GM12865 (cell line): ENCODE measurements at regions not wholly inside any gene's neighbourhood (a gene's known extent, or its start where the extent isn't known, plus 50 kb on each side); places are given as distances from the start of the nearest gene placed in this dataset.

ENCODE experiments used
- DNase-seq: peaks from one replicate; pipeline ENCODE4 v3.0.0; 2010; ENCODE audit warnings: low read depth
- H3K4me3 ChIP-seq: 2 replicates; pipeline ENCODE4 v1.5.1; 2011; ENCODE audit warnings: mild to moderate bottlenecking, low read depth, low read length, control low read depth
- TF ChIP-seq, protein P1 (sequence below): IDR thresholded peaks from 2 replicates; pipeline ENCODE4 v1.5.1; 2011; ENCODE audit warnings: low read length, control low read depth, low read depth, inconsistent platforms; ENCODE audit not compliant: insufficient read depth; ENCODE audit errors: missing control alignments

- TF ChIP-seq, protein P1, sequence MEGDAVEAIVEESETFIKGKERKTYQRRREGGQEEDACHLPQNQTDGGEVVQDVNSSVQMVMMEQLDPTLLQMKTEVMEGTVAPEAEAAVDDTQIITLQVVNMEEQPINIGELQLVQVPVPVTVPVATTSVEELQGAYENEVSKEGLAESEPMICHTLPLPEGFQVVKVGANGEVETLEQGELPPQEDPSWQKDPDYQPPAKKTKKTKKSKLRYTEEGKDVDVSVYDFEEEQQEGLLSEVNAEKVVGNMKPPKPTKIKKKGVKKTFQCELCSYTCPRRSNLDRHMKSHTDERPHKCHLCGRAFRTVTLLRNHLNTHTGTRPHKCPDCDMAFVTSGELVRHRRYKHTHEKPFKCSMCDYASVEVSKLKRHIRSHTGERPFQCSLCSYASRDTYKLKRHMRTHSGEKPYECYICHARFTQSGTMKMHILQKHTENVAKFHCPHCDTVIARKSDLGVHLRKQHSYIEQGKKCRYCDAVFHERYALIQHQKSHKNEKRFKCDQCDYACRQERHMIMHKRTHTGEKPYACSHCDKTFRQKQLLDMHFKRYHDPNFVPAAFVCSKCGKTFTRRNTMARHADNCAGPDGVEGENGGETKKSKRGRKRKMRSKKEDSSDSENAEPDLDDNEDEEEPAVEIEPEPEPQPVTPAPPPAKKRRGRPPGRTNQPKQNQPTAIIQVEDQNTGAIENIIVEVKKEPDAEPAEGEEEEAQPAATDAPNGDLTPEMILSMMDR = no peak
- DNase-seq = no peak
- no peak overlapping the region for H3K4me3 ChIP-seq
Measured at GRCh38 chr5:86768699-86769202, 151.0 kb downstream of the COX7C start.

DNA sequence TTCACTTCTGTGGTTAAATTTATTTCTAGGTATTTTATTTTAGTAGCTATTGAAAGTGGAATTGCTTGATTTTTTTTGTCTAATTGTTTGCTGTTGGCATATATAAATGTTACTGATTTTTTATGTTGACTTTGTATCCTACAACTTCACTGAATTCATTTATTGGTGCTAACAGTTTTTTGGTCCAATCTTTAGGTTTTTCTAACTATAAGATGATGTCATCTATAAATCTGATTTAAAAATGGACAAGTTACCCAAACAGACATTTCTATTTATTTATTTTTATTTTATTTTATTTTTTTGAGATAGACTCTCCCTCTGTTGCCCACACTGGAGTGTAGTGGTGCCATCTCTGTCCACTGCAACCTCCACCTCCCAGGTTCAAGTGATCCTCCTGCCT lies 162.3 kb downstream of the COX7C start:
- no peak overlapping the region for H3K4me3 ChIP-seq
- TF ChIP-seq, protein P1 = no peak
- DNase-seq = no peak

DNA sequence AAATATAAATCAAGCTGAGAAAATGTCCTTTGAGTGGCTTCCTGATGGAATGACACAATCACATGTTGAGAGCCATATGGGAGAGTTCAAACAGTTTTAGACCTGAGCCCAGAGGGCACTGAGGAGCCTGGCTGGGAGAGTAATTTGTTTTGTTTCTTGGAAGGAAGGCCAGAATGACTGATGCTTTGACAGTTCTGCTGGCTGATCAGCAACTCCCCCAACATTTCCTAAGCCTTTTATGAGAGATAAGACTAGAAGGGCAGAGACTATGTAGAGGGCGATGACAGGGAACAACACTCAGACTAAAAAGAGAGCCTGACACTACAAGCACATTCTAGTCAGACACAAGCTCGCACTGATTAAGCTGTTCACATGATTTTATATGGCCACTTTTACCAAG lies 169.2 kb downstream of the COX7C start:
- DNase-seq = no peak
- no peak overlapping the region for H3K4me3 ChIP-seq
- TF ChIP-seq, protein P1 = no peak

DNA sequence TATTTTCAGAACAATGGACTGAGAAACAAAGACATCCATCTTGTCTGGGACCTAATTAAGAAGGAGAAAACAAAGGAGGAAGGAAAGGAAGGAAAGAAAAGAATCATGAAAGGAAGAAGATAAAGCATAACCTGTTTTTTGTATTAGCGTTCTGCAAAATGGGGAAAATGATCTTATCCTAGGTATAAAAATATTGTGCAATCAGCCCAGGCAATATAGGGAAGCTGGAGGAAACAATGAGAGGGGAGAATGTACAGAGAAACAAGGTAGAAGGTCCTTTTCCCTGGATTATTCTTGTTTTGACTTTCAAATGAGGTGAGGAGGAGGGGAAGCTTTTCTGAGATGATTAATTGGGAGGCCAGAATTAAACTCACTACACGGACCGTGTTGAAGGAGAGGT lies 177.9 kb downstream of the COX7C start:
- no peak overlapping the region for H3K4me3 ChIP-seq
- DNase-seq = no peak
- TF ChIP-seq, protein P1 = no peak

DNA sequence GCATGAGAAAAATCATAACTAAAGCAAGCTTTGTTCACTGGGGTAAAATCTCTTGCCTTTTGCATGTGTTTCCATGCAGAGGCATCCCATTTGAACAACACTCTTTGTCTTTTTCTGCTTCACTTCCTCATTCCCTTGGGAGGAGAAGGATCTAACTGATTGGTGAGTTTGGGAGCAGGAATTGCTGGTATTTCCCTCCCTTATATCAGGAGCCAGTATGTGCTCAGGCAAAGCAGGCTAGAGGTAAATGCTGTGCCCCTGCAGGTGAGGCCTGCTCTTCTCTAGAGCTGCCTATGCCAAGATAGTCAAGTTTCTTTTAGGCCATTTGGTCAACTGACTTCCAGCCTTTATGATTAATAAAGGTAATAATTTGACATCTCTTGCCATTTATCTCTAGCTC lies 179.9 kb downstream of the COX7C start:
- DNase-seq = no peak
- TF ChIP-seq, protein P1 = no peak
- no peak overlapping the region for H3K4me3 ChIP-seq

DNA sequence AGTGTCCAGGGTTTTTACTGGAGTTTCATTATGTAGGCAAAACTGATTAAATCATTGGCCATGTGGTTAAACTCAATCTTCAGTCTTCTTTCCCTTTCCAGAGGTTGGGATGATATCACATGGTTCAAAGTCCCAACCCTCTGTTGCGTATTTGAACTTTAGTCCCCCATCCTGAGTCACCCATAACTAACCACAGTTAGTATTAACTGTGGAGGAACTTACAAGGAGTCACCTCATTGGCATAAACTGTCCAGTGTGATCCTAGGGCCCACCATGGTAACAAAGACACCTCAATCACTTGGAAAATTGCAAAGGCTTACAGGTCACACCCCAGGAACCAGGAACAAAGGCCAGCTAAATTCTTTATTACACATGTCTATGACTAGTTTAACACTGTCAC lies 188.5 kb downstream of the COX7C start:
- DNase-seq = no peak
- no peak overlapping the region for H3K4me3 ChIP-seq
- TF ChIP-seq, protein P1 = no peak
